ENCODE measurements at regions not wholly inside any gene's neighbourhood (a gene's known extent, or its start where the extent isn't known, plus 50 kb on each side); places are given as distances from the start of the nearest gene placed in this dataset.

- H3K27me3 ChIP-seq (ENCODE audit: insufficient read depth, low read length), result 0 out of 2 replicates have a peak, but pooled peaks cover 6% of the 10 kb centered on the region
- H2AFZ ChIP-seq (ENCODE audit: low read depth, low read length, poor library complexity, severe bottlenecking), result no peak overlapping the region
- no peak for ATAC-seq
- intact Hi-C loops (cut with micrococcal nuclease), result no loop called here
- H3K27ac ChIP-seq (ENCODE audit: low read depth, low read length), result no peak overlapping the region
- H3K9ac ChIP-seq (ENCODE audit: low read length), result no peak overlapping the region
- no peaks in the 10 kb centered on the region for H3K9me2 ChIP-seq (ENCODE audit: insufficient read depth)
- TF ChIP-seq ZFX (IDR thresholded peaks at IDR 0.05) (no peak), CBX3 (IDR thresholded peaks at IDR 0.05; ENCODE audit: low read depth) (no peak), SIN3A (IDR thresholded peaks at IDR 0.05; ENCODE audit: low read depth) (no peak), ZBTB33 (IDR thresholded peaks at IDR 0.05; ENCODE audit: extremely low read depth, insufficient replicate concordance, low read length) (no peak), POLR2AphosphoS5 (IDR thresholded peaks at IDR 0.05; ENCODE audit: low read depth, low read length) (no peak), RAD21 (IDR thresholded peaks at IDR 0.05; ENCODE audit: low read depth) (no peak), JUND (IDR thresholded peaks at IDR 0.05) (no peak), REST (IDR thresholded peaks at IDR 0.05; ENCODE audit: low read depth) (no peak), MAX (IDR thresholded peaks at IDR 0.05) (no peak), EZH2phosphoT487 (IDR thresholded peaks at IDR 0.05; ENCODE audit: borderline replicate concordance) (no peak), CEBPB (IDR thresholded peaks at IDR 0.05; ENCODE audit: low read depth) (no peak), TCF7L2 (IDR thresholded peaks at IDR 0.05; ENCODE audit: borderline replicate concordance, extremely low read depth, insufficient read depth, insufficient read length) (no peak)
- ChIA-PET CTCF (no interaction called here), POLR2A (no interaction called here), RAD21 (ENCODE audit: low non-redundant PET in 1 of 2, low total read pairs in 2 of 2, uncharacterized antibody in 2 of 2, unreplicated experiment in 2 of 2) (no interaction called here)
- BruUV-seq (replicated peaks), result no TSS peak
- no peaks in the 10 kb centered on the region for H3K9me3 ChIP-seq (ENCODE audit: control insufficient read depth in 1 of 2, insufficient read depth in 1 of 2, low read depth in 1 of 2, low read length in 2 of 2)
- no peak overlapping the region for H3K4me2 ChIP-seq (ENCODE audit: low read length)
- no peaks in the 10 kb centered on the region for H3K4me1 ChIP-seq (ENCODE audit: control insufficient read depth in 1 of 2, insufficient read depth in 2 of 2, low read length in 2 of 2)
- no peak overlapping the region for H3K4me3 ChIP-seq (replicated peaks in 1 of 2; ENCODE audit: low read depth in 1 of 2, low read length in 2 of 2)
- no peak for DNase-seq (ENCODE audit: low read depth, low spot score)
- H4K20me1 ChIP-seq (ENCODE audit: insufficient read depth), result no peaks in the 10 kb centered on the region; the same call in 1 of the 2 replicates
- H3K79me2 ChIP-seq (ENCODE audit: insufficient read depth, low read length), result no peaks in the 10 kb centered on the region
- no peaks in the 10 kb centered on the region for H3K36me3 ChIP-seq (ENCODE audit: control insufficient read depth in 1 of 2, insufficient read depth in 2 of 2, low read length in 2 of 2)
These were observed 239.0 kb downstream of the PMP22 start for GRCh38 chr17:15026088-15026487.
